HG02610 (cell line): ENCODE measurements at regions not wholly inside any gene's neighbourhood (a gene's known extent, or its start where the extent isn't known, plus 50 kb on each side); places are given as distances from the start of the nearest gene placed in this dataset.

ENCODE experiments used
- ATAC-seq: cut with Tn5 transposase; IDR thresholded peaks from one replicate; pipeline ENCODE4 v1.9.1; 2021; ENCODE audit warnings: mild to moderate bottlenecking, moderate library complexity; ENCODE audit not compliant: unreplicated experiment

- no peak for ATAC-seq
Measured at GRCh38 chr9:17846948-17847655, 268.2 kb downstream of the SH3GL2 start.

GRCh38 chr9:17847908-17848307 lies 269.0 kb downstream of the SH3GL2 start:
- ATAC-seq, result no peak

DNA sequence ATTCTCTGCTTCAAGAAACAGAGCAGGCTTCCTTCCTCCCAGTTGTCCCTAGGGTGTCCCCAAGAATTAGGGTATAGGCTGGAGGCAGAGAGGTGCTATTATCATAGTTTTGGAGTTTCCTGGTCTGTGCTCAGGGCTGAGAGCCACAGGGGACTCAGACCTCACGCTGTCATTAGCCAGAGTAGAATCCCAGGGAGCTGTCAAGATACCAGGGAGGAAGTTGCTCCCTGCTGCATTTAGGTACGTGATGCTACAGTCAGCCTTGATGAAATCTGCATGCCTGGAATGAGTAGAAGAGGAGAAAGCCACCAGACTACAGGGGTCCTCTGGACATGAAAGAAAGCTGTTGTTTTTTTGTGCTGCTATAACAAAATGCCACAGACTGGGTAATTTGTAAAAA lies 273.2 kb downstream of the SH3GL2 start:
- no peak for ATAC-seq

GRCh38 chr9:17854487-17854886 lies 275.6 kb downstream of the SH3GL2 start:
- no peak for ATAC-seq

GRCh38 chr9:17856995-17857394 lies 278.1 kb downstream of the SH3GL2 start:
- no peak for ATAC-seq

DNA sequence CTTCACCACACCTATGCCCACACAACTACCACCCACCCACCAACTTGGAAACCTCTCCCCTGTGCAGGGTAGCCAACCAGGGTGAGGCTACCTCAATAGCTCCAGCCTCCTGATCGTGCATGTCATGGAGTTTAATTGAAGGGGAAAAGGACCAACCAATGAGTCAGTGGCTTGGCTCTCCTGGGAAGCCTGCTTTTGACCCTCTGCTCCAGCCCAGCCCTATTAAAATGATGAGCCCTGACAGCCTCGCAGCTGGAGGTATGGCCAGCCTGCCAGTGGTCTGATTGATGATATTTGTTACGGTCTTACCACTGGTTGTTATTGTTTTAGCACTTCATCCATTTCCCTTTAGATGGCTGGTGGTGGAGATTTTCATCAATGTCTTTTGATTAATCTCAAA lies 280.4 kb downstream of the SH3GL2 start:
- no peak for ATAC-seq

DNA sequence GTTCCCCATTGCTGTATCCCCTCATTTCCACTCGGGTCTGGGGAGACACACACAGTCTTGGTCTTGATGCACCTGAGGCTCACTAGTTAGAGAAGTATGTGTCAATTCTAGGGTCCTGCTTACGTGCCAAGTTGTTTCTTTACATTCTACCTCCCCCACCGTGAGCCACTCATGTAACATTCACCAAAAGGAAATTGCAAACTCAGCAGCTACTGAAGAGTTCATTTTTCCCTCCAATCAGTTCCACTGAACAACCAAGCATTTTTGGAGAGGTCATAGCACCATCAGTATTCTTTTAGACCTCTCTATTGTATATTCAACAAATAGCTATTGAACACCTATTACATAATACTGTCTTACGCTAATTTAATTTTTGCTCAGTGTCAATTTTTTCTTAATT lies 281.1 kb downstream of the SH3GL2 start:
- ATAC-seq, result no peak

- ATAC-seq, result no peak
Measured at GRCh38 chr9:17862101-17862500, 283.2 kb downstream of the SH3GL2 start.

DNA sequence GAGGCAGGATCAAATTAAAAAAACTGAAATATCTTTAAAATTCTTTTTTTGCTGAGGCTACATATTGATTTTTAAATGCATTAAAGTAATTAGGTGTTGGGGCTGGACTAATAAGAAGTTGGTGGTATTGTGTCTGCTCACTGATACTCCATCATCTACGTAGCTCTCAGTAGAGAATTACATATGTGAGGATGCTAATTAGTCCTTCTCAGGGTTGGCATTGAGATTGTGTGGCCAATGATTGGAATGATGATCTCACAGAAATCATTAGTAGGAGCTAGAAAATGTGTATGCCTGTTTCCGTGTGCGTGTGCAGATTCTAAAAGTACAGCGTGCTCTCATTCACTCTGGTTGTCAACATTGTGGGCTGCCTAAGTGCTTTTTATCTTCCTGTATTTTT lies 283.8 kb downstream of the SH3GL2 start:
- ATAC-seq, result no peak

- peak; percentile 88 for ATAC-seq
Measured at GRCh38 chr9:17863213-17863883, 284.5 kb downstream of the SH3GL2 start.

GRCh38 chr9:17863924-17864323 lies 285.1 kb downstream of the SH3GL2 start:
- ATAC-seq, result no peak

- ATAC-seq, result no peak
Measured at GRCh38 chr9:17864951-17865350, 286.1 kb downstream of the SH3GL2 start.

DNA sequence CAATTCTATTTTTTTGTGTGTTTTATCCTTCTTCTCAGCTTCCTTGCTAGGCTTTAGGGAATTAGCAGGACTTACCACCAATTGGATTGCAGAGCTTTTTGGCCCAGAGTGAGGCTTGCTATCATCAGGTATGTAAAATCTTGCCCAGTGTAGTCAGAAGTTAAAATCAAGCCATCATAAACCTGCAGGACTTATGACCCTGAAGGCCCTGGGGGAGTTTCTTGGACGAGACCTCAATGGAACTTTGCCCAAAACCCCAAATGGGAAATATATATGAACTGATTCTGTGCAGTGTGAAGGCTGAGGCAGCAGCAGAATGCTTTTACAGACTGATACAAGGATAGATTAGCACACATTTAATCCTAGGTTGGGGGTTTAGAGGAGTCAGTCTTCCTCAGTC lies 287.0 kb downstream of the SH3GL2 start:
- ATAC-seq, result no peak

DNA sequence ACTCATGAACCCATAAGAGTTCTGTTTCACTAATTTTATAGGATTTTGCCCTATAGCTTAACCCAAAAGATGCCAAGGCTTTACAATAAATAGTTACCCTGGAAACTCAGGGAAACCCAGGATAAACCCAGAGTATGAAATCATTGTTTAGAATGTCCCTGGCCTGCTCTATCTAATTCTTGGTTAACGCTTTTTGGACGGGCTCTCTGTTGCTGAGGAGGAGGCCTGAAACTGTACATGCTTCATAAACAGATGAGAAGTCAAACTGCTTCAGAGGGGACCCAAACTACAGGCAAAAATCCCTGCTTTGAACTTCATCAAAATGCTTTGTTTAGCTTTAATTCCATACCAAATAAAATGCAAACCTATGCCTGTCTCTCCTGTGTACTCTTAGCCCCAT lies 291.9 kb downstream of the SH3GL2 start:
- ATAC-seq, result no peak

GRCh38 chr9:17871213-17871890 lies 292.5 kb downstream of the SH3GL2 start:
- no peak for ATAC-seq

DNA sequence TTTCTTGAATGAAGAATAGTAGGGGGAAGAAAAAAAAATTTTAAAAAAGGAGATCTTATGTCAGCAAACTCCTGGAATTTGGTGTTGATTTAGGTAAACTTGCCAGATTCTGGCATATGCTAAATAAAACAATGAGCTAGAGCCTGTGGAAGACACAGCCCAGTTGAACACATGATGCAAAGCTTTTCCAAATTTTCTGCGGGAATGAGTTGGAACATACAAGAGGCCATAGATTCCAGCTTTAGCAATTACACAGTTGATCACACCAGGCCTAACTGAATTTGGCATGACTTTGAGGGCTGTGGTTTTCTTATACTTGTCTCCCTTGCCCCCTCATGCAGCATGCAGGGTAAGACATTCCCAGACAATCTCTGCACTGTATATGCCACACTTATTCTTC lies 297.0 kb downstream of the SH3GL2 start:
- no peak for ATAC-seq

DNA sequence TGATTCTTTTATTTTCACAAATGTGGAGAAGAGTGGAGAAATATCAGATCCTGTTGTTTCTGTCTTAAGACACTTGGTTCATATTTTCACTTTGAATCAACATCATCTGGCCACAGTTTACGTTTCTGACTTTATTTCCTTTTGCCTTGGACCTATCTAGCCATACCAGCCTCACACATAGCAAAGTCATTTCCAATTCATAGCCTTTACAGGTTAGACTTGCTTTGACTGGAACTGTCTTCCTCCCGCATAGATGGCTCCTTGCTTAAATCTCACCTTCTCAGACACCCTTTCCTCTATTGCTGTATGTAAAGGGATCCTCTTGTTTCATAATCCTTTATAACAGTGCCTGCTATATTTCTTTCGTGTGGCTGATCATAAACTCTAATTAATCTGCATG lies 297.8 kb downstream of the SH3GL2 start:
- peak; percentile 63 for ATAC-seq

DNA sequence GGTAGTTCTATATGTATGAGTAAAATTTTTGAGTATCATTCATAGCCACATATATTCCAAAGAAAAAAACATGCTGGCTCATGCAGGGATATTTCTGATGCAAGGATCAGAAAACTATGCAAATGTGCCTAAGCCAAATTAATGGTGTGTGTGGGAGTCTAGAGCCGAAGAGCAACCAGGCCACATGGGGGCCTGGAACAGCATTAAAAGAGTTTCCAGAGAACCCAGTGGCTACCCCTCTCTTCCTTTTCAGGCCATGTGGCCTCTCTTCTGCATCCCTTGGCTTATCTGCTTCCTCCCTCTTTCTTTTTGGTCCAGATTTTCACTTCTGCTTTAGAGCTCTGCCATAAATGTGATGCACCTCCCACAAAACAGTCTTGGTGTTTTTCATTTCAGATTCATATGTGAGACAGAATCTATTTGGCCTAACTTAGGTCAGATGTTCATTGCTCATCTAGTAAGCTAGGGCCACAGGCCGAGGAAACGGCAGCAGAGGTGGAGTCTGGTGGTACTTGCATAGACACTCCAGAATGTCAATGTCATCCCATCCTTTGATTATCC lies 300.0 kb downstream of the SH3GL2 start:
- no peak for ATAC-seq

- no peak for ATAC-seq
Measured at GRCh38 chr9:17881371-17881770, 302.5 kb downstream of the SH3GL2 start.

GRCh38 chr9:17882688-17883594 lies 304.1 kb downstream of the SH3GL2 start:
- ATAC-seq, result no peak

GRCh38 chr9:17888066-17888465 lies 309.2 kb downstream of the SH3GL2 start:
- no peak for ATAC-seq
